PC-9 (cell line): ENCODE measurements at regions not wholly inside any gene's neighbourhood (a gene's known extent, or its start where the extent isn't known, plus 50 kb on each side); places are given as distances from the start of the nearest gene placed in this dataset.

Experiments used
- CTCF ChIP-seq: fragments of 200-600 bp; sonication (generic); conservative IDR thresholded peaks from 2 replicates; pipeline ENCODE4 v1.6.1; 2017; ENCODE audit warnings: mixed run types, antibody characterized with exemption, mild to moderate bottlenecking, moderate library complexity
- EZH2 ChIP-seq: fragments of 200-600 bp; sonication (generic); IDR thresholded peaks from 2 replicates; pipeline ENCODE4 v1.8.0; 2017; ENCODE audit warnings: antibody characterized with exemption, low read depth

- TF ChIP-seq CTCF, result no peak
- no peak for TF ChIP-seq EZH2
These were observed 287.9 kb downstream of the ETAA1 start for GRCh38 chr2:67684991-67685390.
